ENCODE measurements at regions not wholly inside any gene's neighbourhood (a gene's known extent, or its start where the extent isn't known, plus 50 kb on each side); places are given as distances from the start of the nearest gene placed in this dataset.

GRCh38 chr5:167255926-167256325, 1035.5 kb upstream of the WWC1 start:
- Histone ChIP-seq H3K9me3 (ENCODE audit: insufficient read depth, low read length) (no peaks in the 10 kb centered on the region), H3K9me2 (replicated peaks; ENCODE audit: insufficient read depth, low read length) (no peaks in the 10 kb centered on the region), H3K36me3 (ENCODE audit: low read length) (no peaks in the 10 kb centered on the region), H3K27me3 (ENCODE audit: low read length) (no peaks in the 10 kb centered on the region), H2AFZ (ENCODE audit: low read depth, low read length, severe bottlenecking) (no peak overlapping the region), H3K79me2 (ENCODE audit: insufficient read depth, low read length) (no peaks in the 10 kb centered on the region), H3K9ac (ENCODE audit: low read length) (no peak overlapping the region), H3K4me3 (ENCODE audit: insufficient read depth, low read length, poor library complexity, severe bottlenecking) (no peak overlapping the region), H3K4me2 (ENCODE audit: low read depth, low read length, poor library complexity, severe bottlenecking) (no peak overlapping the region), H4K20me1 (ENCODE audit: low read depth, low read length) (no peaks in the 10 kb centered on the region), H3F3A (ENCODE audit: insufficient read depth) (no peaks in the 10 kb centered on the region), H3K27ac (ENCODE audit: low read depth, low read length) (no peak overlapping the region)
- no peak for TF ChIP-seq EZH2phosphoT487 (conservative IDR thresholded peaks at IDR 0.05; ENCODE audit: low read length)
- TF ChIP-seq, protein P1, sequence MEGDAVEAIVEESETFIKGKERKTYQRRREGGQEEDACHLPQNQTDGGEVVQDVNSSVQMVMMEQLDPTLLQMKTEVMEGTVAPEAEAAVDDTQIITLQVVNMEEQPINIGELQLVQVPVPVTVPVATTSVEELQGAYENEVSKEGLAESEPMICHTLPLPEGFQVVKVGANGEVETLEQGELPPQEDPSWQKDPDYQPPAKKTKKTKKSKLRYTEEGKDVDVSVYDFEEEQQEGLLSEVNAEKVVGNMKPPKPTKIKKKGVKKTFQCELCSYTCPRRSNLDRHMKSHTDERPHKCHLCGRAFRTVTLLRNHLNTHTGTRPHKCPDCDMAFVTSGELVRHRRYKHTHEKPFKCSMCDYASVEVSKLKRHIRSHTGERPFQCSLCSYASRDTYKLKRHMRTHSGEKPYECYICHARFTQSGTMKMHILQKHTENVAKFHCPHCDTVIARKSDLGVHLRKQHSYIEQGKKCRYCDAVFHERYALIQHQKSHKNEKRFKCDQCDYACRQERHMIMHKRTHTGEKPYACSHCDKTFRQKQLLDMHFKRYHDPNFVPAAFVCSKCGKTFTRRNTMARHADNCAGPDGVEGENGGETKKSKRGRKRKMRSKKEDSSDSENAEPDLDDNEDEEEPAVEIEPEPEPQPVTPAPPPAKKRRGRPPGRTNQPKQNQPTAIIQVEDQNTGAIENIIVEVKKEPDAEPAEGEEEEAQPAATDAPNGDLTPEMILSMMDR (IDR thresholded peaks at IDR 0.05; ENCODE audit: insufficient read depth, low read length, poor library complexity, severe bottlenecking), result no peak

DNA sequence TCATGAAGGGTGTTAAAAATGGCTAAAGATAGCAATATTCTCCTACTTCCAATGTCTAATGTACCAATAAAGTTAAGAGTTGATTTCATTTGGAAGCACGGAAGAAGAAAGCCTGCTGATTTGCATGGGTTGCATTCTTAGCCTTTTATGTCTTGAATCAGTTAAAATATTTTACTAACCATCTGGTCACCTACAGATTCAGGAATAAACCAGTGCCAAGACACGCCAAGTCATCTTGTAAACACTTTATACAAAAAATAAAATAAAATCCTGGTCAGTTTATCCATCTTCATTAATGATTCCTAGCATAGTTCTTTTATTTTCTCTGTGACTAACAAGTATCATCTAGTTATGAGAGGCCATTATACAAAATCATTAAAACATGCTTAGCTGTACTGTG, 1031.6 kb upstream of the WWC1 start:
- H3K4me3 ChIP-seq (ENCODE audit: insufficient read depth, low read length, poor library complexity, severe bottlenecking), result no peak overlapping the region
- H3K4me2 ChIP-seq (ENCODE audit: low read depth, low read length, poor library complexity, severe bottlenecking), result no peak overlapping the region

DNA sequence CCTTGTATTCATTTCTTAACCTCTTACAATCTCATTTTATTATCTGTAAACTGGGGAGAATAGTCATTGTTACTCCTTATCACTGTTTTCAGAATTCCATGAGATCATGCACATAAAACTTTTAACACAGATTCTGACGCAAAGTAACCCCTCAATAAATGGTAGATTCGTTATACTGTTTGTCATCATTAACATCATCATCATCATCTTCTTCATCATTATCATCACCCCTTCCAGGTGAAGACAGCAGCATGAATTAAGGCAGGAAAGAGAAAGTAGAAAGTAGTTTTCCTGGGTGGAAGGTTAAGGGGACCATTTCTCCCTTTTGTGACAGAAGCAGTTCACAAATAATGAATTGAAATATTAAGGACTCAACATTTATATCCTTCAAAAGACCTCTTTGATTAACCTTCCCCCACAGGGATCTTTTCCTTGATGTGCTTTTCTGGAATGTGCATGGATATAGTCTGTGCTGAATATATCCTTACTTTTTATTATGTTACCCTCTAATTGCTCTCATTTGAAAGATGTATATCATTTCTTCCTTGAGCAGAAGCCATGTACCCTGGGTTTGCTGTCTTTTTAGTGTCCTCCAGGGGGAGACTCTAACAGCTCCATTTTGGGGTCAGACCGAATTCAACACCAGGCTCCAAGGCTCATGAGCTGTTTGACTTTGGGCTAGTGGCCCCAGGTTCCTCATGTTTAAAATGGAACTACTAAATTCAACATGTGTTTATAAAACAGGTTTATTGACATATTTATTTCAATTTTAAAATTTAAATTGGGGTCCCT, 1029.9 kb upstream of the WWC1 start:
- no peaks in the 10 kb centered on the region for H3K79me2 ChIP-seq (ENCODE audit: insufficient read depth, low read length)

More for the DNA sequence above, 1031.6 kb upstream of the WWC1 start:
- no peaks in the 10 kb centered on the region for H3K27me3 ChIP-seq (ENCODE audit: low read length)
- H4K20me1 ChIP-seq (ENCODE audit: low read depth, low read length), result no peaks in the 10 kb centered on the region
- H3F3A ChIP-seq (ENCODE audit: insufficient read depth), result no peaks in the 10 kb centered on the region
- TF ChIP-seq EZH2phosphoT487 (conservative IDR thresholded peaks at IDR 0.05; ENCODE audit: low read length), result no peak
- TF ChIP-seq, protein P1 (IDR thresholded peaks at IDR 0.05; ENCODE audit: insufficient read depth, low read length, poor library complexity, severe bottlenecking), result no peak
- H2AFZ ChIP-seq (ENCODE audit: low read depth, low read length, severe bottlenecking), result no peak overlapping the region
- H3K36me3 ChIP-seq (ENCODE audit: low read length), result no peaks in the 10 kb centered on the region
- H3K27ac ChIP-seq (ENCODE audit: low read depth, low read length), result no peak overlapping the region
- no peaks in the 10 kb centered on the region for H3K9me3 ChIP-seq (ENCODE audit: insufficient read depth, low read length)
- H3K9ac ChIP-seq (ENCODE audit: low read length), result no peak overlapping the region
- H3K79me2 ChIP-seq (ENCODE audit: insufficient read depth, low read length), result no peaks in the 10 kb centered on the region
- H3K9me2 ChIP-seq (replicated peaks; ENCODE audit: insufficient read depth, low read length), result no peaks in the 10 kb centered on the region

More for the DNA sequence above, 1029.9 kb upstream of the WWC1 start:
- Histone ChIP-seq H3K27me3 (ENCODE audit: low read length) (no peaks in the 10 kb centered on the region), H3K27ac (ENCODE audit: low read depth, low read length) (no peak overlapping the region), H3K4me2 (ENCODE audit: low read depth, low read length, poor library complexity, severe bottlenecking) (no peak overlapping the region), H3K9me2 (replicated peaks; ENCODE audit: insufficient read depth, low read length) (no peaks in the 10 kb centered on the region), H4K20me1 (ENCODE audit: low read depth, low read length) (no peaks in the 10 kb centered on the region), H3K9ac (ENCODE audit: low read length) (no peak overlapping the region), H3K4me3 (ENCODE audit: insufficient read depth, low read length, poor library complexity, severe bottlenecking) (no peak overlapping the region), H3K9me3 (ENCODE audit: insufficient read depth, low read length) (no peaks in the 10 kb centered on the region), H3K36me3 (ENCODE audit: low read length) (no peaks in the 10 kb centered on the region), H2AFZ (ENCODE audit: low read depth, low read length, severe bottlenecking) (no peak overlapping the region), H3F3A (ENCODE audit: insufficient read depth) (no peaks in the 10 kb centered on the region)
- TF ChIP-seq EZH2phosphoT487 (conservative IDR thresholded peaks at IDR 0.05; ENCODE audit: low read length), result no peak
- TF ChIP-seq, protein P1 (IDR thresholded peaks at IDR 0.05; ENCODE audit: insufficient read depth, low read length, poor library complexity, severe bottlenecking), result no peak

All from SU-DHL-6 (cell line).